ENCODE measurements at regions not wholly inside any gene's neighbourhood (a gene's known extent, or its start where the extent isn't known, plus 50 kb on each side); places are given as distances from the start of the nearest gene placed in this dataset.

- no TSS peak for BruUV-seq (replicated peaks)
- RAD21 ChIA-PET (ENCODE audit: unreplicated experiment): no interaction called here
- CTCF ChIA-PET: no interaction called here
- no peaks in the 10 kb centered on the region for H4K20me1 ChIP-seq (ENCODE audit: control insufficient read depth, insufficient read depth)
- ATAC-seq (no peak), FAIRE-seq (no peak), DNase-seq (ENCODE audit: low read depth, low spot score) (no peak)
- no peak overlapping the region for H2AFZ ChIP-seq (ENCODE audit: control insufficient read depth, low read depth, low read length)
- H3K27me3 ChIP-seq (replicated peaks in 1 of 2; ENCODE audit: control insufficient read depth in 2 of 2, insufficient read depth in 2 of 2, low read length in 1 of 2): no peaks in the 10 kb centered on the region
- no peaks in the 10 kb centered on the region for H3K9me3 ChIP-seq (replicated peaks; ENCODE audit: control insufficient read depth, insufficient read depth, low read length)
- SMC1A ChIA-PET (ENCODE audit: uncharacterized antibody, unreplicated experiment): no interaction called here
- no peak overlapping the region for H3K9ac ChIP-seq (ENCODE audit: control insufficient read depth, insufficient read depth, low read length)
- POLR2A ChIA-PET: no interaction called here
- in situ Hi-C loops (cut with MboI): no loop called here
- H3K36me3 ChIP-seq (ENCODE audit: control insufficient read depth in 2 of 2, insufficient read depth in 2 of 2, low read length in 1 of 2): no peaks in the 10 kb centered on the region
- H3K4me2 ChIP-seq (ENCODE audit: control insufficient read depth, insufficient read depth): no peak overlapping the region
- intact Hi-C loops (cut with micrococcal nuclease; ENCODE audit: unreplicated experiment): no loop called here
- H3K4me1 ChIP-seq (ENCODE audit: control insufficient read depth, insufficient read depth, low read length): no peaks in the 10 kb centered on the region
- H3K4me3 ChIP-seq: no peak overlapping the region
- 0% methylated on average over 1 of the region's 1 CpG for WGBS (ENCODE audit: insufficient coverage, insufficient replicate concordance, low lambda C conversion rate, missing lambda C conversion rate)
- H3K27ac ChIP-seq (ENCODE audit: control insufficient read depth, insufficient read depth): no peak overlapping the region
- no peaks in the 10 kb centered on the region for H3K79me2 ChIP-seq (ENCODE audit: control insufficient read depth, insufficient read depth, low read length)
- TF ChIP-seq POU2F2 (IDR thresholded peaks at IDR 0.05; ENCODE audit: borderline replicate concordance, low read depth, low read length) (no peak), NFIC (IDR thresholded peaks at IDR 0.05; ENCODE audit: low read depth, low read length) (no peak), SMC3 (IDR thresholded peaks at IDR 0.05; ENCODE audit: borderline replicate concordance, low read length) (no peak), NR2F1 (conservative IDR thresholded peaks at IDR 0.05) (no peak), CEBPB (IDR thresholded peaks at IDR 0.05; ENCODE audit: borderline replicate concordance in 1 of 2, low read depth in 2 of 2, low read length in 2 of 2) (no peak), BCL3 (IDR thresholded peaks at IDR 0.05; ENCODE audit: borderline replicate concordance, insufficient read depth, low read depth, low read length, poor library complexity, severe bottlenecking) (no peak), NKRF (conservative IDR thresholded peaks at IDR 0.05) (no peak), CHD1 (IDR thresholded peaks at IDR 0.05; ENCODE audit: low read depth, low read length) (no peak), HCFC1 (IDR thresholded peaks at IDR 0.05; ENCODE audit: low read length) (no peak), ASH2L (IDR thresholded peaks at IDR 0.05; ENCODE audit: borderline replicate concordance, low read depth) (no peak), SIX5 (IDR thresholded peaks at IDR 0.05; ENCODE audit: low read depth, low read length, severe bottlenecking) (no peak), NFYA (IDR thresholded peaks at IDR 0.05; ENCODE audit: borderline replicate concordance, low read depth, low read length) (no peak), CREB1 (IDR thresholded peaks at IDR 0.05; ENCODE audit: low read depth) (no peak)
- TF ChIP-seq, protein P1, sequence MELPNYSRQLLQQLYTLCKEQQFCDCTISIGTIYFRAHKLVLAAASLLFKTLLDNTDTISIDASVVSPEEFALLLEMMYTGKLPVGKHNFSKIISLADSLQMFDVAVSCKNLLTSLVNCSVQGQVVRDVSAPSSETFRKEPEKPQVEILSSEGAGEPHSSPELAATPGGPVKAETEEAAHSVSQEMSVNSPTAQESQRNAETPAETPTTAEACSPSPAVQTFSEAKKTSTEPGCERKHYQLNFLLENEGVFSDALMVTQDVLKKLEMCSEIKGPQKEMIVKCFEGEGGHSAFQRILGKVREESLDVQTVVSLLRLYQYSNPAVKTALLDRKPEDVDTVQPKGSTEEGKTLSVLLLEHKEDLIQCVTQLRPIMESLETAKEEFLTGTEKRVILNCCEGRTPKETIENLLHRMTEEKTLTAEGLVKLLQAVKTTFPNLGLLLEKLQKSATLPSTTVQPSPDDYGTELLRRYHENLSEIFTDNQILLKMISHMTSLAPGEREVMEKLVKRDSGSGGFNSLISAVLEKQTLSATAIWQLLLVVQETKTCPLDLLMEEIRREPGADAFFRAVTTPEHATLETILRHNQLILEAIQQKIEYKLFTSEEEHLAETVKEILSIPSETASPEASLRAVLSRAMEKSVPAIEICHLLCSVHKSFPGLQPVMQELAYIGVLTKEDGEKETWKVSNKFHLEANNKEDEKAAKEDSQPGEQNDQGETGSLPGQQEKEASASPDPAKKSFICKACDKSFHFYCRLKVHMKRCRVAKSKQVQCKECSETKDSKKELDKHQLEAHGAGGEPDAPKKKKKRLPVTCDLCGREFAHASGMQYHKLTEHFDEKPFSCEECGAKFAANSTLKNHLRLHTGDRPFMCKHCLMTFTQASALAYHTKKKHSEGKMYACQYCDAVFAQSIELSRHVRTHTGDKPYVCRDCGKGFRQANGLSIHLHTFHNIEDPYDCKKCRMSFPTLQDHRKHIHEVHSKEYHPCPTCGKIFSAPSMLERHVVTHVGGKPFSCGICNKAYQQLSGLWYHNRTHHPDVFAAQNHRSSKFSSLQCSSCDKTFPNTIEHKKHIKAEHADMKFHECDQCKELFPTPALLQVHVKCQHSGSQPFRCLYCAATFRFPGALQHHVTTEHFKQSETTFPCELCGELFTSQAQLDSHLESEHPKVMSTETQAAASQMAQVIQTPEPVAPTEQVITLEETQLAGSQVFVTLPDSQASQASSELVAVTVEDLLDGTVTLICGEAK (IDR thresholded peaks at IDR 0.05; ENCODE audit: borderline replicate concordance): no peak
- TF ChIP-seq, protein P2, sequence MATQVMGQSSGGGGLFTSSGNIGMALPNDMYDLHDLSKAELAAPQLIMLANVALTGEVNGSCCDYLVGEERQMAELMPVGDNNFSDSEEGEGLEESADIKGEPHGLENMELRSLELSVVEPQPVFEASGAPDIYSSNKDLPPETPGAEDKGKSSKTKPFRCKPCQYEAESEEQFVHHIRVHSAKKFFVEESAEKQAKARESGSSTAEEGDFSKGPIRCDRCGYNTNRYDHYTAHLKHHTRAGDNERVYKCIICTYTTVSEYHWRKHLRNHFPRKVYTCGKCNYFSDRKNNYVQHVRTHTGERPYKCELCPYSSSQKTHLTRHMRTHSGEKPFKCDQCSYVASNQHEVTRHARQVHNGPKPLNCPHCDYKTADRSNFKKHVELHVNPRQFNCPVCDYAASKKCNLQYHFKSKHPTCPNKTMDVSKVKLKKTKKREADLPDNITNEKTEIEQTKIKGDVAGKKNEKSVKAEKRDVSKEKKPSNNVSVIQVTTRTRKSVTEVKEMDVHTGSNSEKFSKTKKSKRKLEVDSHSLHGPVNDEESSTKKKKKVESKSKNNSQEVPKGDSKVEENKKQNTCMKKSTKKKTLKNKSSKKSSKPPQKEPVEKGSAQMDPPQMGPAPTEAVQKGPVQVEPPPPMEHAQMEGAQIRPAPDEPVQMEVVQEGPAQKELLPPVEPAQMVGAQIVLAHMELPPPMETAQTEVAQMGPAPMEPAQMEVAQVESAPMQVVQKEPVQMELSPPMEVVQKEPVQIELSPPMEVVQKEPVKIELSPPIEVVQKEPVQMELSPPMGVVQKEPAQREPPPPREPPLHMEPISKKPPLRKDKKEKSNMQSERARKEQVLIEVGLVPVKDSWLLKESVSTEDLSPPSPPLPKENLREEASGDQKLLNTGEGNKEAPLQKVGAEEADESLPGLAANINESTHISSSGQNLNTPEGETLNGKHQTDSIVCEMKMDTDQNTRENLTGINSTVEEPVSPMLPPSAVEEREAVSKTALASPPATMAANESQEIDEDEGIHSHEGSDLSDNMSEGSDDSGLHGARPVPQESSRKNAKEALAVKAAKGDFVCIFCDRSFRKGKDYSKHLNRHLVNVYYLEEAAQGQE (IDR thresholded peaks at IDR 0.05; ENCODE audit: low read depth, low read length): no peak
These were observed 61.8 kb upstream of the PLD5 start for GRCh38 chr1:242586360-242586680.

Data from GM12878 (cell line).